Right atrium auricular region (tissue), 2 donors: ENCODE measurements at regions not wholly inside any gene's neighbourhood (a gene's known extent, or its start where the extent isn't known, plus 50 kb on each side); places are given as distances from the start of the nearest gene placed in this dataset.

ENCODE experiments used
- DNase-seq: peaks from one replicate; pipeline ENCODE4 v3.0.0-alpha.2; 2019; ENCODE audit warnings: low spot score
- H3K27ac ChIP-seq, 2 donors: fragments of 200-600 bp; sonication (generic); 1 replicate in 1 of 2; 2 replicates in 1 of 2; pipeline ENCODE4 v1.5.1; 2016 to 2019
- H3K27me3 ChIP-seq, 2 donors: fragments of 200-600 bp; sonication (generic); one replicate each; pipeline versions ENCODE4 v1.5.1 to v1.6.0; 2017 to 2019
- H3K36me3 ChIP-seq: fragments of 200-600 bp; sonication (generic); one replicate; pipeline ENCODE4 v1.5.1; 2016
- H3K4me1 ChIP-seq, 2 donors: fragments of 200-600 bp; sonication (generic); one replicate each; pipeline versions ENCODE4 v1.5.1 to v1.6.0; 2017 to 2019
- H3K4me3 ChIP-seq, 2 donors: fragments of 200-600 bp; sonication (generic); 1 replicate in 1 of 2; 2 replicates in 1 of 2; pipeline ENCODE4 v1.5.1; 2017 to 2019; ENCODE audit warnings: mild to moderate bottlenecking in 1 of 2, moderate library complexity in 1 of 2
- H3K9me3 ChIP-seq, 2 donors: fragments of 200-600 bp; sonication (generic); one replicate each; pipeline ENCODE4 v1.5.1; 2019
- CTCF ChIP-seq, 2 donors: fragments of 200-600 bp; sonication (generic); IDR thresholded peaks; one replicate each; pipeline ENCODE4 v1.5.1; 2019; ENCODE audit warnings: antibody characterized with exemption in 2 of 2

GRCh38 chr12:59046763-59047534 lies 126.6 kb upstream of the LRIG3 start:
- Histone ChIP-seq H3K27ac (no peak overlapping the region), H3K4me3 (no peak overlapping the region), H3K27me3 (no peaks in the 10 kb centered on the region), H3K4me1 (no peaks in the 10 kb centered on the region), H3K36me3 (no peaks in the 10 kb centered on the region), H3K9me3 (no peaks in the 10 kb centered on the region)
- no peak for DNase-seq
- TF ChIP-seq CTCF (IDR thresholded peaks at IDR 0.05) = no peak

- H3K27me3 ChIP-seq = no peaks in the 10 kb centered on the region
- no peaks in the 10 kb centered on the region for H3K4me1 ChIP-seq
- no peaks in the 10 kb centered on the region for H3K9me3 ChIP-seq
- H3K27ac ChIP-seq = no peak overlapping the region
- H3K4me3 ChIP-seq = no peak overlapping the region
- no peak for TF ChIP-seq CTCF (IDR thresholded peaks at IDR 0.05)
- no peaks in the 10 kb centered on the region for H3K36me3 ChIP-seq
- no peak for DNase-seq
Measured at GRCh38 chr12:59044791-59045190, 124.5 kb upstream of the LRIG3 start.

- Histone ChIP-seq H3K27ac (no peak overlapping the region), H3K4me3 (no peak overlapping the region), H3K9me3 (no peaks in the 10 kb centered on the region), H3K36me3 (no peaks in the 10 kb centered on the region), H3K4me1 (no peaks in the 10 kb centered on the region), H3K27me3 (no peaks in the 10 kb centered on the region)
- no peak for TF ChIP-seq CTCF (IDR thresholded peaks at IDR 0.05)
- no peak for DNase-seq
Measured at GRCh38 chr12:59041241-59042121, 121.2 kb upstream of the LRIG3 start.

GRCh38 chr12:59040656-59041055 lies 120.4 kb upstream of the LRIG3 start:
- Histone ChIP-seq H3K4me1 (no peaks in the 10 kb centered on the region), H3K36me3 (no peaks in the 10 kb centered on the region), H3K27me3 (no peaks in the 10 kb centered on the region), H3K4me3 (no peak overlapping the region), H3K9me3 (no peaks in the 10 kb centered on the region), H3K27ac (no peak overlapping the region)
- no peak for TF ChIP-seq CTCF (IDR thresholded peaks at IDR 0.05)
- DNase-seq = no peak

GRCh38 chr12:59040043-59040442 lies 119.7 kb upstream of the LRIG3 start:
- Histone ChIP-seq H3K27ac (no peak overlapping the region), H3K36me3 (no peaks in the 10 kb centered on the region), H3K4me3 (no peak overlapping the region), H3K4me1 (no peaks in the 10 kb centered on the region), H3K9me3 (no peaks in the 10 kb centered on the region), H3K27me3 (no peaks in the 10 kb centered on the region)
- no peak for TF ChIP-seq CTCF (IDR thresholded peaks at IDR 0.05)
- no peak for DNase-seq
